ENCODE measurements at regions not wholly inside any gene's neighbourhood (a gene's known extent, or its start where the extent isn't known, plus 50 kb on each side); places are given as distances from the start of the nearest gene placed in this dataset.

- no peak overlapping the region for H3K4me3 ChIP-seq (ENCODE audit: insufficient read depth, low read length, poor library complexity, severe bottlenecking)
Measured at GRCh38 chr18:40431071-40431985, 1523.7 kb upstream of the PIK3C3 start.

DNA sequence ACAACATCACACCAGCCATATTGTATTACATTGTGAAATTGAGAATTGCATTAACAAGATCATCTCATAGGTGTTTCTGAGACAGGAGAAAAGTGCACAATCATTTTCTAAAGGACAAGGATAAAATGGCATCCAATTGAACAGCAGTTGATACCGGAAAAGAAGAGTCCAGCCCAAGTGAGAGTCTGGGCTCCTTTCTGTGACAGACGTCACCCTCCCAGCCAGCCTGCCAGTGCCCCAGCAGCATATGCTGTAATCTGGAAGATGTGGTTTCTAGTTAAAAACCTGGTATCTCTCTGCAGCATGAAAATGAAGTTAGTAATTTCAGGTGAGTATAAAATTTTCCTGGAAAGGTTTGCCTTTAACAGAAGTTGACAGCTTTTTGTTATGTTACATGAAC lies 1531.7 kb upstream of the PIK3C3 start:
- no peak overlapping the region for H3K9ac ChIP-seq (ENCODE audit: low read length)
- no peaks in the 10 kb centered on the region for H3K79me2 ChIP-seq (ENCODE audit: insufficient read depth, low read length)
- no peaks in the 10 kb centered on the region for H4K20me1 ChIP-seq (ENCODE audit: low read depth, low read length)
- no peaks in the 10 kb centered on the region for H3K27me3 ChIP-seq (ENCODE audit: low read length)
- TF ChIP-seq EZH2phosphoT487 (conservative IDR thresholded peaks at IDR 0.05; ENCODE audit: low read length) (no peak), CTCF (IDR thresholded peaks at IDR 0.05; ENCODE audit: insufficient read depth, low read length, poor library complexity, severe bottlenecking) (no peak)
- H2AFZ ChIP-seq (ENCODE audit: low read depth, low read length, severe bottlenecking) = no peak overlapping the region
- H3K27ac ChIP-seq (ENCODE audit: low read depth, low read length) = no peak overlapping the region
- H3F3A ChIP-seq (ENCODE audit: insufficient read depth) = no peaks in the 10 kb centered on the region
- H3K4me3 ChIP-seq (ENCODE audit: insufficient read depth, low read length, poor library complexity, severe bottlenecking) = no peak overlapping the region
- no peaks in the 10 kb centered on the region for H3K36me3 ChIP-seq (ENCODE audit: low read length)
- H3K4me2 ChIP-seq (ENCODE audit: low read depth, low read length, poor library complexity, severe bottlenecking) = no peak overlapping the region
- no peaks in the 10 kb centered on the region for H3K9me3 ChIP-seq (ENCODE audit: insufficient read depth, low read length)
- H3K9me2 ChIP-seq (replicated peaks; ENCODE audit: insufficient read depth, low read length) = no peaks in the 10 kb centered on the region

More at GRCh38 chr18:40431071-40431985, 1523.7 kb upstream of the PIK3C3 start:
- no peak overlapping the region for H3K27ac ChIP-seq (ENCODE audit: low read depth, low read length)
- H3K9me3 ChIP-seq (ENCODE audit: insufficient read depth, low read length) = no peaks in the 10 kb centered on the region
- no peaks in the 10 kb centered on the region for H4K20me1 ChIP-seq (ENCODE audit: low read depth, low read length)
- no peak overlapping the region for H3K9ac ChIP-seq (ENCODE audit: low read length)
- H3K79me2 ChIP-seq (ENCODE audit: insufficient read depth, low read length) = no peaks in the 10 kb centered on the region
- H3K4me2 ChIP-seq (ENCODE audit: low read depth, low read length, poor library complexity, severe bottlenecking) = no peak overlapping the region
- no peaks in the 10 kb centered on the region for H3K36me3 ChIP-seq (ENCODE audit: low read length)
- no peaks in the 10 kb centered on the region for H3K9me2 ChIP-seq (replicated peaks; ENCODE audit: insufficient read depth, low read length)
- no peaks in the 10 kb centered on the region for H3K27me3 ChIP-seq (ENCODE audit: low read length)
- H2AFZ ChIP-seq (ENCODE audit: low read depth, low read length, severe bottlenecking) = no peak overlapping the region
- no peaks in the 10 kb centered on the region for H3F3A ChIP-seq (ENCODE audit: insufficient read depth)
- TF ChIP-seq EZH2phosphoT487 (conservative IDR thresholded peaks at IDR 0.05; ENCODE audit: low read length) = no peak
- no peak for TF ChIP-seq CTCF (IDR thresholded peaks at IDR 0.05; ENCODE audit: insufficient read depth, low read length, poor library complexity, severe bottlenecking)

DNA sequence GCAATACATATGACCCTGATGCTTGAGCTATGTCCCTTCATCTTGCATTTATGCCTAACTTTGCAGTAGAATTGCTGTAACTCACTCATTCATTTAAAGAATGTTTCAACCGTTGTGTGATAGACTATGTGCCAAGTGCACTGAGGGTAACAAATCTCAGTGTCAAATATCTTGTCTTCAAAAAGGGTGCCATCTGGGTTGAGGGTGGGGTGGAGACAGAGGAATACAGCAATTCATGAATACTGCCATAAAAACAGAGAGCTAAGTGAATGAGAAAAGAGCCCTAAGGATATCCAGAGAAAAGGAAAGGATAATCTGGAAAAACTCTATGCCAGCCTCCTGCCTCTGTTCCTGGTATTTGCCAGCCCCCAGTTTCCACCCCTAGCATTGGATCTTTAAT lies 1534.4 kb upstream of the PIK3C3 start:
- Histone ChIP-seq H3K9ac (ENCODE audit: low read length) (no peak overlapping the region), H3K4me2 (ENCODE audit: low read depth, low read length, poor library complexity, severe bottlenecking) (no peak overlapping the region), H3K27me3 (ENCODE audit: low read length) (no peaks in the 10 kb centered on the region), H3K27ac (ENCODE audit: low read depth, low read length) (no peak overlapping the region), H3K4me3 (ENCODE audit: insufficient read depth, low read length, poor library complexity, severe bottlenecking) (no peak overlapping the region), H3K36me3 (ENCODE audit: low read length) (no peaks in the 10 kb centered on the region), H3K9me3 (ENCODE audit: insufficient read depth, low read length) (no peaks in the 10 kb centered on the region), H4K20me1 (ENCODE audit: low read depth, low read length) (no peaks in the 10 kb centered on the region), H2AFZ (ENCODE audit: low read depth, low read length, severe bottlenecking) (no peak overlapping the region), H3K79me2 (ENCODE audit: insufficient read depth, low read length) (no peaks in the 10 kb centered on the region), H3K9me2 (replicated peaks; ENCODE audit: insufficient read depth, low read length) (no peaks in the 10 kb centered on the region), H3F3A (ENCODE audit: insufficient read depth) (no peaks in the 10 kb centered on the region)
- TF ChIP-seq CTCF (IDR thresholded peaks at IDR 0.05; ENCODE audit: insufficient read depth, low read length, poor library complexity, severe bottlenecking) (no peak), EZH2phosphoT487 (conservative IDR thresholded peaks at IDR 0.05; ENCODE audit: low read length) (no peak)

All from SU-DHL-6 (cell line).